22Rv1 (cell line): ENCODE measurements at regions not wholly inside any gene's neighbourhood (a gene's known extent, or its start where the extent isn't known, plus 50 kb on each side); places are given as distances from the start of the nearest gene placed in this dataset.

Experiments used
- H3K27ac ChIP-seq: fragments of 450-650 bp; 2 replicates; pipeline ENCODE4 v1.5.1; 2017
- CTCF ChIP-seq: fragments of 450-650 bp; IDR thresholded peaks from 2 replicates; pipeline ENCODE4 v1.5.1; 2017; ENCODE audit warnings: mild to moderate bottlenecking
- ZFX ChIP-seq: fragments of 450-650 bp; IDR thresholded peaks from 2 replicates; pipeline ENCODE4 v1.6.1; 2017; ENCODE audit warnings: antibody characterized with exemption, borderline replicate concordance

- TF ChIP-seq ZFX (no peak), CTCF (no peak)
- no peak overlapping the region for H3K27ac ChIP-seq
Observed at GRCh38 chrX:39222346-39223113, 421.3 kb downstream of the MID1IP1 start.

- H3K27ac ChIP-seq = no peak overlapping the region
Observed at GRCh38 chrX:39226251-39226650, 425.0 kb downstream of the MID1IP1 start.

GRCh38 chrX:39227371-39227770 lies 426.1 kb downstream of the MID1IP1 start:
- H3K27ac ChIP-seq = no peak overlapping the region
- TF ChIP-seq CTCF = no peak
- TF ChIP-seq ZFX = no peak

More at GRCh38 chrX:39226251-39226650, 425.0 kb downstream of the MID1IP1 start:
- TF ChIP-seq ZFX (no peak), CTCF (no peak)

GRCh38 chrX:39238006-39238405 lies 436.7 kb downstream of the MID1IP1 start:
- H3K27ac ChIP-seq = no peak overlapping the region
- no peak for TF ChIP-seq CTCF
- TF ChIP-seq ZFX = no peak

GRCh38 chrX:39242187-39242586 lies 440.9 kb downstream of the MID1IP1 start:
- TF ChIP-seq ZFX (no peak), CTCF (peak; percentile 45)
- no peak overlapping the region for H3K27ac ChIP-seq

DNA sequence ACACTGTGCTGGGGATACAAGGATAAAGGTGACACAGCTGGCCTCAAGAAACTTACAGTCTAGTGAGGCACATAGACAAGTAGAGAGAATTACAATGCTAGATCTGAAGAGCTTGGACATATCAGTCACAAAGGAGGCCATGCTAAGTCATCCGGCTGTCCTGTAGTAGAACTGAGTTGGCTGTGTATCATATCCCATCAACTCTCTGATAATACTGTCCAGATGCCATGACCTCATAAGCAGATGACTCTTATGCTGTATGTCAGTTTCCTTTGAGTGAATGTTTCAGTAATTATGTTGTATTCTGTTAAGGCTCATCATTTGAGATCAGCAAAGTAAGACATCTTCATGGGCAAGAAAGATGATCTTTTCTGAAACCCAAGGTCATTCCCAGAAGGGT lies 442.9 kb downstream of the MID1IP1 start:
- H3K27ac ChIP-seq = no peak overlapping the region
- no peak for TF ChIP-seq CTCF
- no peak for TF ChIP-seq ZFX

DNA sequence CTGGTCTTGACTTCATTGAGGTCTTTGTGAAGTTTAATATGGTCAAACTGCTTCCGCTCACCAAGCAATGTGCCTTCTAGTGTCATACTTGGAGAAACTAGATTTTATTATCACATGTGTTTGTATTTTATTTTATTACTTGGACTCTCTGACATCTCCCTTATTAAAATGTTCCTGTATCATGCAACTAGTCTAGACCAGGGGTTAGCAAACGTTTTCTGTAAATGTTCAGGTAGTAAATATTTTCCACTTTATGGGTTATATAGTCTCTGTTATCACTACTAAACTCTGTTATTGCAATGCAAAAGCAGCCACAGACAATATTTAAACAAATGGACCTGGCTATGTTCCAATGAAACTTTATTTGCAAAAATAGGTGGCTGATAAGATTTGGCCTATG lies 443.8 kb downstream of the MID1IP1 start:
- H3K27ac ChIP-seq = no peak overlapping the region
- TF ChIP-seq ZFX (no peak), CTCF (no peak)
